B cell (primary cell): ENCODE measurements at regions not wholly inside any gene's neighbourhood (a gene's known extent, or its start where the extent isn't known, plus 50 kb on each side); places are given as distances from the start of the nearest gene placed in this dataset.

Source experiments
- ATAC-seq: fragments of 200-7000 bp; cut with Tn5 transposase; one replicate; pipeline ENCODE4 v1.10.0; 2021; ENCODE audit warnings: low read depth, mild to moderate bottlenecking, moderate number of reproducible peaks, moderate library complexity
- CTCF ChIA-PET: fragments of 350-600 bp; sonication (Branson Sonifier 250); formaldehyde crosslinking; loops from one replicate; lab custom pipeline; 2021; ENCODE audit warnings: antibody characterized with exemption, inconsistent platforms; lab: Charles Lee
- POLR2A ChIA-PET: fragments of 350-600 bp; sonication (Branson Sonifier 250); formaldehyde crosslinking; loops from one replicate; lab custom pipeline; 2021; ENCODE audit warnings: antibody characterized with exemption; lab: Charles Lee
- DNase-seq: peaks from one replicate; pipeline ENCODE4 v3.0.0; 2013
- H2AFZ ChIP-seq: 2 replicates; pipeline ENCODE4 v1.6.1; 2012; ENCODE audit warnings: mild to moderate bottlenecking, low read depth, low read length; ENCODE audit not compliant: insufficient read depth, poor library complexity, severe bottlenecking
- H3K27ac ChIP-seq, 2 donors: 1 replicate in 1 of 2; 2 replicates in 1 of 2; pipeline ENCODE4 v1.5.1; 2012 to 2013; ENCODE audit warnings: low read length in 2 of 2, mild to moderate bottlenecking in 2 of 2, moderate library complexity in 1 of 2
- H3K27me3 ChIP-seq, 4 experiments: fragments of 200-600 bp in 1 of 4; sonication (generic) in 1 of 4; replicated peaks in 1 of 4; 1 replicate in 2 of 4; 2 replicates in 2 of 4; pipeline versions ENCODE4 v1.6.1 to v1.7.0; 2013 to 2016; ENCODE audit warnings: low read length in 3 of 4, mild to moderate bottlenecking in 2 of 4, mixed read lengths in 1 of 4, moderate library complexity in 1 of 4; ENCODE audit not compliant: insufficient read depth in 4 of 4, control insufficient read depth in 3 of 4; ENCODE audit errors: control extremely low read depth in 1 of 4
- H3K36me3 ChIP-seq, 2 experiments: replicated peaks in 1 of 2; 1 replicate in 1 of 2; 2 replicates in 1 of 2; pipeline versions ENCODE4 v1.6.1 to v1.7.1; 2013; ENCODE audit warnings: low read length in 1 of 2; ENCODE audit not compliant: insufficient read depth in 2 of 2, control insufficient read depth in 1 of 2; ENCODE audit errors: control extremely low read depth in 1 of 2, extremely low read depth in 1 of 2
- H3K4me1 ChIP-seq, 2 donors: fragments of 200-600 bp in 1 of 2; sonication (generic) in 1 of 2; 1 replicate in 1 of 2; 2 replicates in 1 of 2; pipeline versions ENCODE4 v1.5.1 to v1.6.1; 2013 to 2017; ENCODE audit warnings: low read length in 2 of 2; ENCODE audit not compliant: control insufficient read depth in 2 of 2, insufficient read depth in 2 of 2
- H3K4me2 ChIP-seq: replicated peaks from 2 replicates; pipeline ENCODE3; 2012; ENCODE audit warnings: mild to moderate bottlenecking, low read depth, low read length; ENCODE audit not compliant: poor library complexity, severe bottlenecking
- H3K4me3 ChIP-seq, 5 experiments: fragments of 200-600 bp in 1 of 5; sonication (generic) in 1 of 5; 1 replicate in 3 of 5; 2 replicates in 2 of 5; pipeline versions ENCODE4 v1.5.1 to v1.7.0; 2011 to 2016; ENCODE audit warnings: low read length in 4 of 5, mild to moderate bottlenecking in 4 of 5, low read depth in 2 of 5, control low read depth in 1 of 5, moderate library complexity in 1 of 5; ENCODE audit not compliant: insufficient read depth in 1 of 5; ENCODE audit errors: control extremely low read depth in 1 of 5, extremely low read depth in 1 of 5
- H3K79me2 ChIP-seq: fragments of 200-600 bp; sonication (generic); one replicate; pipeline ENCODE4 v1.6.0; 2016; ENCODE audit warnings: low read length; ENCODE audit not compliant: control insufficient read depth, insufficient read depth
- H3K9ac ChIP-seq: fragments of 200-600 bp; sonication (generic); 2 replicates; pipeline ENCODE4 v1.6.1; 2017; ENCODE audit warnings: mild to moderate bottlenecking, low read length, moderate library complexity
- H3K9me3 ChIP-seq, 3 donors: one replicate each; pipeline versions ENCODE4 v1.6.1 to v1.7.1; 2013; ENCODE audit warnings: low read length in 2 of 3; ENCODE audit not compliant: control insufficient read depth in 2 of 3, insufficient read depth in 1 of 3; ENCODE audit errors: control extremely low read depth in 1 of 3
- H4K20me1 ChIP-seq: 2 replicates; pipeline ENCODE4 v1.6.0; 2012; ENCODE audit warnings: mild to moderate bottlenecking, low read length; ENCODE audit not compliant: insufficient read depth, control insufficient read depth, poor library complexity, severe bottlenecking
- H3K27ac Mint-ChIP-seq: one replicate; pipeline ENCODE4 v1.8.0; 2021; ENCODE audit warnings: mixed read lengths
- H3K27me3 Mint-ChIP-seq: one replicate; pipeline ENCODE4 v1.8.0; 2021; ENCODE audit warnings: mixed read lengths
- H3K4me1 Mint-ChIP-seq: one replicate; pipeline ENCODE4 v1.8.0; 2021; ENCODE audit warnings: mixed read lengths
- H3K4me3 Mint-ChIP-seq: one replicate; pipeline ENCODE4 v1.8.0; 2021; ENCODE audit warnings: mixed read lengths
- H3K9me3 Mint-ChIP-seq: one replicate; pipeline ENCODE4 v1.8.0; 2022; ENCODE audit warnings: mixed read lengths; ENCODE audit not compliant: insufficient read depth
- EZH2 ChIP-seq: IDR thresholded peaks from 2 replicates; pipeline ENCODE4 v1.6.1; 2012; ENCODE audit warnings: borderline replicate concordance, low read depth, mild to moderate bottlenecking, moderate library complexity, low read length; ENCODE audit not compliant: insufficient read depth, poor library complexity, severe bottlenecking
- WGBS: methylation state at CpG from one replicate; pipeline ENCODE4 v1.1.5; 2013; ENCODE audit warnings: missing lambda C conversion rate; ENCODE audit not compliant: insufficient coverage; 5-methylcytosine and 5-hydroxymethylcytosine counted together
- intact Hi-C: fragments of 100-400 bp; cut with micrococcal nuclease; formaldehyde crosslinking; loops from one replicate; pipeline ENCODE4 v1.10.0; 2022
- TF ChIP-seq, protein P1 (sequence below): fragments of 200-600 bp; IDR thresholded peaks from one replicate; pipeline ENCODE4 v1.8.0; 2022; ENCODE audit warnings: antibody characterized with exemption, mild to moderate bottlenecking

- no peaks in the 10 kb centered on the region for H3K9me3 ChIP-seq
- CTCF ChIA-PET: no interaction called here
- H3K4me1 ChIP-seq: no peaks in the 10 kb centered on the region
- ATAC-seq (no peak), DNase-seq (no peak)
- peaks cover 0 to 2% (median 0%) of the 10 kb centered on the region in 4 experiments for H3K27me3 ChIP-seq
- no peak for TF ChIP-seq EZH2
- no peaks in the 10 kb centered on the region for H4K20me1 ChIP-seq
- Mint-ChIP-seq H3K9me3 (no peaks in the 10 kb centered on the region), H3K27ac (no peak overlapping the region), H3K4me3 (no peak overlapping the region), H3K4me1 (no peaks in the 10 kb centered on the region), H3K27me3 (no peaks in the 10 kb centered on the region)
- H3K9ac ChIP-seq: no peak overlapping the region
- H3K4me3 ChIP-seq: no peak overlapping the region
- H3K36me3 ChIP-seq: no peaks in the 10 kb centered on the region
- no peak overlapping the region for H3K27ac ChIP-seq
- intact Hi-C loops: no loop called here
- 92% methylated on average over 4 of the region's 5 CpGs for WGBS
- POLR2A ChIA-PET: no interaction called here
- no peak overlapping the region for H3K4me2 ChIP-seq
- H2AFZ ChIP-seq: no peak overlapping the region
- no peaks in the 10 kb centered on the region for H3K79me2 ChIP-seq
Observed at GRCh38 chr10:5274795-5275194, 78.2 kb downstream of the AKR1C4 start.

DNA sequence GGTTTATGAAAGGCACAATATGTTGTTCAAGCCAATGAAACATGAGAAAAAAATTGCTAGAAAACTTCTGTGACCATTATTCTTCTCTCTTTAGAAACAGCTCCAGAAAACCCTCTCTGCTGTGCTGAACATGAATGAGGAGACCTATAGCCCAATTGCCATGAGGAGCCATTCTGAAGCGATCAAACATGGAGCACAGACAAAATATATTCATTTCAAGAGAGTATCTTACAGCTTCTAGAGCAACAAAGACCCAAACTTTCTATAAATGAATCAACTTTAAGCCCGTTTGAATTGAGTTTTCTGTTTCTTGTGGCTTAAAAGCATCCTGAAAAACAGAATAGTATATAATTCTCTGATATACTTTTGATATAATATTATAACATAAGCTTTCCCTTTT is 83.4 kb upstream of the UCN3 start:
- intact Hi-C loops: no loop called here
- H3K36me3 ChIP-seq: no peaks in the 10 kb centered on the region
- H3K4me3 Mint-ChIP-seq: no peak overlapping the region
- TF ChIP-seq, protein P1, sequence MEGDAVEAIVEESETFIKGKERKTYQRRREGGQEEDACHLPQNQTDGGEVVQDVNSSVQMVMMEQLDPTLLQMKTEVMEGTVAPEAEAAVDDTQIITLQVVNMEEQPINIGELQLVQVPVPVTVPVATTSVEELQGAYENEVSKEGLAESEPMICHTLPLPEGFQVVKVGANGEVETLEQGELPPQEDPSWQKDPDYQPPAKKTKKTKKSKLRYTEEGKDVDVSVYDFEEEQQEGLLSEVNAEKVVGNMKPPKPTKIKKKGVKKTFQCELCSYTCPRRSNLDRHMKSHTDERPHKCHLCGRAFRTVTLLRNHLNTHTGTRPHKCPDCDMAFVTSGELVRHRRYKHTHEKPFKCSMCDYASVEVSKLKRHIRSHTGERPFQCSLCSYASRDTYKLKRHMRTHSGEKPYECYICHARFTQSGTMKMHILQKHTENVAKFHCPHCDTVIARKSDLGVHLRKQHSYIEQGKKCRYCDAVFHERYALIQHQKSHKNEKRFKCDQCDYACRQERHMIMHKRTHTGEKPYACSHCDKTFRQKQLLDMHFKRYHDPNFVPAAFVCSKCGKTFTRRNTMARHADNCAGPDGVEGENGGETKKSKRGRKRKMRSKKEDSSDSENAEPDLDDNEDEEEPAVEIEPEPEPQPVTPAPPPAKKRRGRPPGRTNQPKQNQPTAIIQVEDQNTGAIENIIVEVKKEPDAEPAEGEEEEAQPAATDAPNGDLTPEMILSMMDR: no peak
- no peak for TF ChIP-seq EZH2
- H3K9me3 ChIP-seq: no peaks in the 10 kb centered on the region
- H3K4me2 ChIP-seq: no peak overlapping the region
- H3K4me1 ChIP-seq: no peaks in the 10 kb centered on the region
- H3K9me3 Mint-ChIP-seq: no peaks in the 10 kb centered on the region
- H3K79me2 ChIP-seq: no peaks in the 10 kb centered on the region
- H2AFZ ChIP-seq: no peak overlapping the region
- no peaks in the 10 kb centered on the region for H4K20me1 ChIP-seq
- ChIA-PET CTCF (no interaction called here), POLR2A (no interaction called here)
- H3K4me1 Mint-ChIP-seq: no peaks in the 10 kb centered on the region
- H3K27ac ChIP-seq: no peak overlapping the region
- H3K4me3 ChIP-seq: no peak overlapping the region
- H3K9ac ChIP-seq: no peak overlapping the region
- H3K27me3 ChIP-seq: peaks cover 0 to 8% (median 0%) of the 10 kb centered on the region in 4 experiments
- no CpG with 5 or more reads among the region's 2 CpGs for WGBS
- ATAC-seq: no peak
- peaks cover 15% of the 10 kb centered on the region for H3K27me3 Mint-ChIP-seq
- no peak for DNase-seq
- no peak overlapping the region for H3K27ac Mint-ChIP-seq
